HCT116 (cell line): ENCODE measurements at regions not wholly inside any gene's neighbourhood (a gene's known extent, or its start where the extent isn't known, plus 50 kb on each side); places are given as distances from the start of the nearest gene placed in this dataset.

Source experiments
- ATAC-seq: fragments of 200-7000 bp; cut with Tn5 transposase; 2 replicates; pipeline ENCODE4 v1.9.1; 2020; ENCODE audit warnings: mild to moderate bottlenecking, moderate library complexity
- BruUV-seq: library from RNA; stranded (reverse); fragments of 400-500 nt; replicated peaks from 2 replicates; lab custom pipeline; 2021; lab: Mats Ljungman, UMichigan
- CTCF ChIA-PET: fragments of 300-600 bp; sonication (Branson Sonifier 250); formaldehyde crosslinking; loops from one replicate; lab custom pipeline; 2021; ENCODE audit warnings: antibody characterized with exemption; lab: Charles Lee
- POLR2A ChIA-PET: fragments of 300-600, 350-600 bp; sonication (Branson Sonifier 250); formaldehyde crosslinking; loops from one replicate; lab custom pipeline; 2021; ENCODE audit warnings: antibody characterized with exemption; lab: Charles Lee
- RAD21 ChIA-PET, 2 experiments: fragments of 300-600 bp; sonication (Branson Sonifier 250); formaldehyde crosslinking; loops; one replicate each; lab custom pipeline; 2023; ENCODE audit warnings: low total read pairs in 2 of 2; ENCODE audit not compliant: uncharacterized antibody in 2 of 2, unreplicated experiment in 2 of 2, low non-redundant PET in 1 of 2; lab: Charles Lee
- DNase-seq: peaks from one replicate; pipeline ENCODE4 v3.0.0-alpha.2; 2010; ENCODE audit warnings: low read depth, low spot score
- H2AFZ ChIP-seq: fragments of 200-600 bp; shearing (Covaris generic), sonication (generic); 2 replicates; pipeline ENCODE4 v1.6.1; 2017; ENCODE audit warnings: low read depth, mixed run types, mixed read lengths, antibody characterized with exemption, low read length; ENCODE audit not compliant: poor library complexity, severe bottlenecking
- H3K27ac ChIP-seq: 2 replicates; pipeline ENCODE4 v1.5.1; 2012; ENCODE audit warnings: low read depth, low read length
- H3K27me3 ChIP-seq: fragments of 200-600 bp; sonication (generic); 2 replicates; pipeline ENCODE4 v1.6.1; 2016; ENCODE audit warnings: mixed run types, low read length, mixed read lengths; ENCODE audit not compliant: insufficient read depth
- H3K36me3 ChIP-seq, 2 experiments: fragments of 200-500 bp in 1 of 2; fragments of 200-600 bp in 1 of 2; sonication (Bioruptor generic) in 1 of 2; sonication (generic) in 1 of 2; 2 replicates each; pipeline versions ENCODE4 v1.5.1 to v1.6.1; 2014 to 2016; ENCODE audit warnings: low read length in 2 of 2, inconsistent platforms in 1 of 2, mixed read lengths in 1 of 2, mixed run types in 1 of 2; ENCODE audit not compliant: insufficient read depth in 2 of 2, control insufficient read depth in 1 of 2
- H3K4me1 ChIP-seq, 2 experiments: fragments of 200-600 bp in 1 of 2; sonication (generic) in 1 of 2; 2 replicates each; pipeline versions ENCODE4 v1.5.1 to v1.6.1; 2012 to 2017; ENCODE audit warnings: low read length in 2 of 2, inconsistent platforms in 1 of 2, mild to moderate bottlenecking in 1 of 2, mixed read lengths in 1 of 2, mixed run types in 1 of 2, moderate library complexity in 1 of 2; ENCODE audit not compliant: insufficient read depth in 2 of 2, control insufficient read depth in 1 of 2
- H3K4me2 ChIP-seq: fragments of 200-600 bp; sonication (generic); 2 replicates; pipeline ENCODE4 v1.6.1; 2017; ENCODE audit warnings: mixed run types, low read length, mixed read lengths
- H3K4me3 ChIP-seq, 2 experiments: fragments of 200-600 bp in 1 of 2; sonication (generic) in 1 of 2; replicated peaks in 1 of 2; 2 replicates each; pipeline ENCODE4 v1.5.1; 2011 to 2016; ENCODE audit warnings: low read length in 2 of 2, control low read depth in 1 of 2, low read depth in 1 of 2, mild to moderate bottlenecking in 1 of 2, mixed read lengths in 1 of 2, mixed run types in 1 of 2
- H3K79me2 ChIP-seq: fragments of 200-600 bp; sonication (generic); 2 replicates; pipeline ENCODE4 v1.6.1; 2017; ENCODE audit warnings: mild to moderate bottlenecking, mixed run types, low read length, moderate library complexity, mixed read lengths; ENCODE audit not compliant: insufficient read depth
- H3K9ac ChIP-seq: fragments of 200-600 bp; sonication (generic); 2 replicates; pipeline ENCODE4 v1.6.1; 2016; ENCODE audit warnings: low read length, mixed read lengths
- H3K9me2 ChIP-seq: fragments of 200-600 bp; sonication (generic), shearing (Covaris generic); 2 replicates; pipeline ENCODE4 v1.6.1; 2017; ENCODE audit warnings: mixed run types, mild to moderate bottlenecking, moderate library complexity; ENCODE audit not compliant: insufficient read depth
- H3K9me3 ChIP-seq, 2 experiments: fragments of 200-500 bp in 1 of 2; fragments of 200-600 bp in 1 of 2; sonication (Bioruptor generic) in 1 of 2; sonication (generic) in 1 of 2; 2 replicates each; pipeline ENCODE4 v1.6.1; 2014 to 2017; ENCODE audit warnings: low read length in 2 of 2, mixed read lengths in 2 of 2, inconsistent platforms in 1 of 2, low read depth in 1 of 2, mild to moderate bottlenecking in 1 of 2, mixed run types in 1 of 2, moderate library complexity in 1 of 2; ENCODE audit not compliant: control insufficient read depth in 1 of 2, insufficient read depth in 1 of 2
- H4K20me1 ChIP-seq: fragments of 200-600 bp; sonication (generic), shearing (Covaris generic); 2 replicates; pipeline ENCODE4 v1.6.1; 2017; ENCODE audit warnings: mixed run types, mild to moderate bottlenecking, moderate library complexity; ENCODE audit not compliant: insufficient read depth
- ATF3 ChIP-seq: IDR thresholded peaks from 2 replicates; pipeline ENCODE4 v1.6.1; 2012
- CTCF ChIP-seq, 3 experiments: fragments of 200-600 bp in 1 of 3; sonication (generic) in 1 of 3; IDR thresholded peaks in 2 of 3; conservative IDR thresholded peaks in 1 of 3; 2 replicates each; pipeline ENCODE4 v1.5.1; 2012 to 2017; ENCODE audit warnings: low read depth in 2 of 3, low read length in 2 of 3, antibody characterized with exemption in 1 of 3, borderline replicate concordance in 1 of 3, control low read depth in 1 of 3, mild to moderate bottlenecking in 1 of 3, mixed read lengths in 1 of 3, mixed run types in 1 of 3, moderate library complexity in 1 of 3; ENCODE audit not compliant: insufficient read depth in 1 of 3
- EGR1 ChIP-seq: IDR thresholded peaks from 2 replicates; pipeline ENCODE4 v1.6.1; 2012; ENCODE audit warnings: low read depth
- ELF1 ChIP-seq: IDR thresholded peaks from 2 replicates; pipeline ENCODE4 v1.6.1; 2012; ENCODE audit warnings: low read depth, borderline replicate concordance
- EZH2 ChIP-seq: fragments of 200-600 bp; sonication (generic); IDR thresholded peaks from 2 replicates; pipeline ENCODE4 v1.6.1; 2017; ENCODE audit warnings: antibody characterized with exemption, mixed run types
- EZH2phosphoT487 ChIP-seq: fragments of 200-600 bp; IDR thresholded peaks from 2 replicates; pipeline ENCODE4 v1.6.1; 2018; ENCODE audit warnings: antibody characterized with exemption, borderline replicate concordance
- FOSL1 ChIP-seq: IDR thresholded peaks from 2 replicates; pipeline ENCODE4 v1.6.1; 2012; ENCODE audit warnings: low read depth
- POLR2A ChIP-seq: IDR thresholded peaks from 2 replicates; pipeline ENCODE4 v1.7.0; 2011; ENCODE audit warnings: borderline replicate concordance; ENCODE audit not compliant: insufficient read depth, insufficient read length; ENCODE audit errors: extremely low read depth
- POLR2AphosphoS5 ChIP-seq: IDR thresholded peaks from 2 replicates; pipeline ENCODE4 v1.6.1; 2011; ENCODE audit warnings: mild to moderate bottlenecking, low read depth, low read length, moderate library complexity
- RAD21 ChIP-seq: IDR thresholded peaks from 2 replicates; pipeline ENCODE4 v1.6.1; 2012; ENCODE audit warnings: low read depth, mild to moderate bottlenecking
- SRF ChIP-seq: IDR thresholded peaks from 2 replicates; pipeline ENCODE4 v1.6.1; 2012; ENCODE audit warnings: low read depth
- YY1 ChIP-seq: IDR thresholded peaks from 2 replicates; pipeline ENCODE4 v1.6.1; 2011; ENCODE audit warnings: low read length, low read depth, moderate library complexity, mild to moderate bottlenecking; ENCODE audit not compliant: insufficient replicate concordance; ENCODE audit errors: extremely low read depth
- ZBTB33 ChIP-seq: IDR thresholded peaks from 2 replicates; pipeline ENCODE4 v1.6.1; 2011; ENCODE audit warnings: mild to moderate bottlenecking, low read length, moderate library complexity; ENCODE audit not compliant: insufficient replicate concordance; ENCODE audit errors: extremely low read depth
- ZFX ChIP-seq: fragments of 450-650 bp; IDR thresholded peaks from 2 replicates; pipeline ENCODE4 v1.6.1; 2017
- intact Hi-C: fragments of 100-400 bp; cut with micrococcal nuclease; formaldehyde crosslinking; loops from 2 replicates; pipeline ENCODE4 v1.10.0; 2022

GRCh38 chr1:187685333-187685732, 856.6 kb downstream of the PLA2G4A start (continued):
- TF ChIP-seq EGR1 (no peak), POLR2AphosphoS5 (no peak), YY1 (no peak), SRF (no peak), ELF1 (no peak), ATF3 (no peak)

GRCh38 chr1:187689129-187689528, 860.4 kb downstream of the PLA2G4A start:
- Histone ChIP-seq H3K9me2 (no peaks in the 10 kb centered on the region), H3K4me1 (peaks cover 0 to 16% of the 10 kb centered on the region in 2 experiments; a peak in 2 of 4 replicates), H3K27me3 (no peaks in the 10 kb centered on the region), H3K4me3 (no peak overlapping the region), H4K20me1 (no peaks in the 10 kb centered on the region), H3K9ac (no peak overlapping the region), H3K9me3 (no peaks in the 10 kb centered on the region), H3K36me3 (no peaks in the 10 kb centered on the region), H3K79me2 (no peaks in the 10 kb centered on the region), H3K27ac (no peak overlapping the region), H2AFZ (no peak overlapping the region), H3K4me2 (no peak overlapping the region)
- ATAC-seq (no peak), DNase-seq (no peak)
- ChIA-PET RAD21 (no interaction called here), CTCF (no interaction called here), POLR2A (no interaction called here)
- intact Hi-C loops = no loop called here
- no TSS peak for BruUV-seq
- no peak for TF ChIP-seq EZH2
- no peak for TF ChIP-seq ZBTB33
- TF ChIP-seq CTCF (IDR thresholded peaks at IDR 0.05 in 2 of 3, conservative IDR thresholded peaks at IDR 0.05 in 1 of 3; ENCODE audit: borderline replicate concordance in 1 of 3, insufficient read depth in 1 of 3, low read depth in 2 of 3, low read length in 2 of 3) = no peak
- TF ChIP-seq EZH2phosphoT487 = no peak
- TF ChIP-seq POLR2A = no peak
- no peak for TF ChIP-seq FOSL1
- no peak for TF ChIP-seq RAD21
- TF ChIP-seq ELF1 = no peak
- no peak for TF ChIP-seq ZFX
